Esophagus squamous epithelium (tissue), 5 donors: ENCODE measurements at regions not wholly inside any gene's neighbourhood (a gene's known extent, or its start where the extent isn't known, plus 50 kb on each side); places are given as distances from the start of the nearest gene placed in this dataset.

Source experiments
- DNase-seq: peaks from one replicate; lab custom pipeline; 2025; lab: John Stamatoyannopoulos, UW
- H3K27ac ChIP-seq, 4 donors: fragments of 200-600 bp; sonication (generic); one replicate each; pipeline ENCODE4 v1.5.1; 2016 to 2019; ENCODE audit warnings: mild to moderate bottlenecking in 1 of 4
- H3K27me3 ChIP-seq, 4 donors: fragments of 200-600 bp; sonication (generic); 1 replicate in 3 of 4; 2 replicates in 1 of 4; pipeline versions ENCODE4 v1.5.1 to v1.6.0; 2017 to 2021; ENCODE audit warnings: antibody characterized with exemption in 1 of 4
- H3K36me3 ChIP-seq, 3 donors: fragments of 200-600 bp; sonication (generic); one replicate each; pipeline ENCODE4 v1.5.1; 2016 to 2019
- H3K4me1 ChIP-seq, 3 donors: fragments of 200-600 bp; sonication (generic); one replicate each; pipeline ENCODE4 v1.5.1; 2017 to 2019
- H3K4me3 ChIP-seq, 4 donors: fragments of 200-600 bp; sonication (generic); 1 replicate in 3 of 4; 2 replicates in 1 of 4; pipeline ENCODE4 v1.5.1; 2016 to 2019; ENCODE audit warnings: mild to moderate bottlenecking in 2 of 4, moderate library complexity in 1 of 4
- H3K9me3 ChIP-seq, 3 donors: fragments of 200-600 bp; sonication (generic); one replicate each; pipeline ENCODE4 v1.5.1; 2016 to 2019
- POLR2A ChIP-seq, 4 donors: fragments of 450-650 bp; IDR thresholded peaks; one replicate each; pipeline ENCODE4 v1.6.1; 2017; ENCODE audit warnings: antibody characterized with exemption in 4 of 4, mild to moderate bottlenecking in 4 of 4, moderate library complexity in 3 of 4
- WGBS, 2 donors: methylation state at CpG; one replicate each; pipeline ENCODE4 v1.1.5; 2018; 5-methylcytosine and 5-hydroxymethylcytosine counted together
- intact Hi-C: fragments of 100-400 bp; cut with DNase I; formaldehyde crosslinking; loops from one replicate; pipeline ENCODE4 v1.15.0; 2022
- TF ChIP-seq, protein P1 (sequence below), 6 experiments: fragments of 450-650 bp in 4 of 6; fragments of 200-600 bp in 2 of 6; sonication (generic) in 2 of 6; IDR thresholded peaks; one replicate each; pipeline ENCODE4 v1.5.1; 2016 to 2019; ENCODE audit warnings: antibody characterized with exemption in 6 of 6, mild to moderate bottlenecking in 4 of 6, moderate library complexity in 4 of 6
- donor health status: DM: yes; HTN: yes; CAD: no.

DNA sequence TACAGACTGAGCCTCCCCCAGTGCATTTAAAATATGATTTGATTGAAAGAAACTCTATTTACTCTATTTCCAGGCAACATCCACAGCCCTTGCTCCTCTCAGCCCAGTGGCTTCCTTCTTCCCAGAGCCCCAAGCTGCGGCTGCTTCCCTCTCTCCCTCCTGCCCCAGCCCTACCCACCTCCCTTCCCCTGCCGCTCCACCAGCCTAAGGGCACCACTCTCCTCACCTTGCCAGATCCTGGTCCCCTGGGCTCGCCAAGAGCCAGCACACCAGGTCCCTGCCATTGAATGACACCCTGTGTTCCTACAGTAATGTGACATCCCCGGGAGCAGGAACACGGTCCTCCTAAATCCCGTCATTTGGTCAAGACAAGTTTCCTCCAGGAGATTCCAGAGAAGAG lies 236.0 kb downstream of the RBFOX3 start:
- Histone ChIP-seq H3K9me3 (no peaks in the 10 kb centered on the region), H3K4me1 (peaks cover 0 to 4% (median 0%) of the 10 kb centered on the region in 3 donors), H3K27me3 (peaks cover 0 to 92% (median 0%) of the 10 kb centered on the region in 4 donors), H3K27ac (no peak overlapping the region), H3K4me3 (no peak overlapping the region), H3K36me3 (no peaks in the 10 kb centered on the region)
- intact Hi-C loops = no loop called here
- TF ChIP-seq, protein P1, sequence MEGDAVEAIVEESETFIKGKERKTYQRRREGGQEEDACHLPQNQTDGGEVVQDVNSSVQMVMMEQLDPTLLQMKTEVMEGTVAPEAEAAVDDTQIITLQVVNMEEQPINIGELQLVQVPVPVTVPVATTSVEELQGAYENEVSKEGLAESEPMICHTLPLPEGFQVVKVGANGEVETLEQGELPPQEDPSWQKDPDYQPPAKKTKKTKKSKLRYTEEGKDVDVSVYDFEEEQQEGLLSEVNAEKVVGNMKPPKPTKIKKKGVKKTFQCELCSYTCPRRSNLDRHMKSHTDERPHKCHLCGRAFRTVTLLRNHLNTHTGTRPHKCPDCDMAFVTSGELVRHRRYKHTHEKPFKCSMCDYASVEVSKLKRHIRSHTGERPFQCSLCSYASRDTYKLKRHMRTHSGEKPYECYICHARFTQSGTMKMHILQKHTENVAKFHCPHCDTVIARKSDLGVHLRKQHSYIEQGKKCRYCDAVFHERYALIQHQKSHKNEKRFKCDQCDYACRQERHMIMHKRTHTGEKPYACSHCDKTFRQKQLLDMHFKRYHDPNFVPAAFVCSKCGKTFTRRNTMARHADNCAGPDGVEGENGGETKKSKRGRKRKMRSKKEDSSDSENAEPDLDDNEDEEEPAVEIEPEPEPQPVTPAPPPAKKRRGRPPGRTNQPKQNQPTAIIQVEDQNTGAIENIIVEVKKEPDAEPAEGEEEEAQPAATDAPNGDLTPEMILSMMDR (IDR thresholded peaks at IDR 0.05) = no peak
- TF ChIP-seq POLR2A (IDR thresholded peaks at IDR 0.05) = no peak
- no peak for DNase-seq
- WGBS, 2 donors = 8 to 23% methylated on average over 1 to 6 of the region's 6 CpGs

DNA sequence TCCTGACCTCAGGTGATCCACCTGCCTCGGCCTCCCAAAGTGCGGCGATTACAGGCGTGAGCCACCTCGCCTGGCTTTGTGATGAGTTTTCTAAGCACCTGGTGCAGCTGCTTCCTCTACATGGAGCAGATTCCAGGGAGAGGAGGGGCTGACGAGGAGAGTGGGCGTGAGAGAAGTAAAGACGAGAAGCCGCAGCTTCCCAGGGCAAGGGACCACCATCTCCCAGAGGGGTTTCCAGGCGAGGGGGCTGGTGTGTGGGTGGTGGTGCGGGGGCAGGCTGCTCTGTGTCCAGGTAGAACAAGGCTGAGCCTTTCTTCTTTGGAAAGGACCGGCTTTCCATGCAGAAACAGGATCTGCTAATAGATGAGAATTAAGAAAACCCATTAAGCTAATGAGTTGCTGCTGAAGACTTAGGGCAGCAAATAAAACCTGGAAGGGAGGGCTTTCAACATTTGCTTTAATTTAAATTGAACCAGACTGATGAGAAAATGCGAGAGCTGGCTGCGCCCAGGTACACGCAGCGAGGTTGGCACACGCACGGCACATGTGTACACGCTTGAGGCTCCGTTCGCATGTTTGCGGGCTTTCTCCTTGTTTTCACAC lies 236.7 kb downstream of the RBFOX3 start:
- H3K27me3 ChIP-seq = peaks cover 0 to 92% (median 0%) of the 10 kb centered on the region in 4 donors
- peaks cover 0 to 4% (median 0%) of the 10 kb centered on the region in 3 donors for H3K4me1 ChIP-seq
- no peaks in the 10 kb centered on the region for H3K9me3 ChIP-seq
- TF ChIP-seq, protein P1 (IDR thresholded peaks at IDR 0.05) = no peak
- TF ChIP-seq POLR2A (IDR thresholded peaks at IDR 0.05) = no peak
- WGBS, 2 donors = 49 to 70% methylated on average over 12 to 19 of the region's 22 CpGs
- H3K36me3 ChIP-seq = no peaks in the 10 kb centered on the region
- no peak overlapping the region for H3K4me3 ChIP-seq
- no peak for DNase-seq
- H3K27ac ChIP-seq = no peak overlapping the region
- intact Hi-C loops = no loop called here

DNA sequence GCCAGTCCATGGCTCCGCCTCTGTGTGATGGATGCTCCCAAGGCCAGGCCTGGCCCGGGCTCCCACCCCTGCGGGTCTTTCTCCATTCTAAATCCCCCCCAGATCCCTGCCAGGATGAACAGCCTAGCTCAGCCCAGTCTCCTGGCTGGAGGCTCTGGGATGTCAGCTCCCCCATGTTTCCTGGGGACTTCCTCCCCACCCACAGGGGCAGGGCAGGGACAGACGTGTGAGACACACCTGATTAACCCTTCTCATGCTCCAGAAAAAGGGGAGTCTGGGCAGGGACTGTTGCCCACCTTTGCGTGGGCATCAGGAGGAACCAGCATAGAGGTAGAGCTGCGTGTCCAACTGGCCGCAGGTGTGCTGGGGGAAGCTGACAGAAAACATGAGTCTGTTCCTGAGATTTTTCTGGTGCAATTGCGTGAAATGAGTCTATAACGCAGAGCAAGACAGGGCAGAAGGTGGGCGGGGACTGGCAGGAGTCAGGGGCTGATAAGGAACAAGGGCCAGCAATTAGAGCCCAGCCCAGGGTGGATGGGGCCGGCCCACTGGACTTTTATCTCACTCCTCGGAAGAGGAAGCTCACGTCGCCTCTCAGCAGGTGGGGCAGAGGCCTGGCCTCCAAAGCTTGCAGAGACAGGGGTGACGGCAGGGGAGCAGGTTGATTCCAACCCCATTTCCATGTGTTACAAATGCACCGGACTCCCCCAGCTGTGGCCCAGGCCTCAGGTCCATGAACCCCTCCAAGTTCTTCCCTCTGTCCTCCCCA lies 238.2 kb downstream of the RBFOX3 start:
- peaks cover 0 to 4% (median 0%) of the 10 kb centered on the region in 3 donors for H3K4me1 ChIP-seq
- WGBS, 2 donors = 61 to 79% methylated on average over 11 to 14 of the region's 16 CpGs
- no peaks in the 10 kb centered on the region for H3K9me3 ChIP-seq
- no peaks in the 10 kb centered on the region for H3K36me3 ChIP-seq
- no peak for TF ChIP-seq POLR2A (IDR thresholded peaks at IDR 0.05)
- TF ChIP-seq, protein P1 (IDR thresholded peaks at IDR 0.05) = no peak
- peaks cover 0 to 92% (median 0%) of the 10 kb centered on the region in 4 donors for H3K27me3 ChIP-seq
- intact Hi-C loops = no loop called here
- H3K27ac ChIP-seq = no peak overlapping the region
- H3K4me3 ChIP-seq = no peak overlapping the region
- no peak for DNase-seq

DNA sequence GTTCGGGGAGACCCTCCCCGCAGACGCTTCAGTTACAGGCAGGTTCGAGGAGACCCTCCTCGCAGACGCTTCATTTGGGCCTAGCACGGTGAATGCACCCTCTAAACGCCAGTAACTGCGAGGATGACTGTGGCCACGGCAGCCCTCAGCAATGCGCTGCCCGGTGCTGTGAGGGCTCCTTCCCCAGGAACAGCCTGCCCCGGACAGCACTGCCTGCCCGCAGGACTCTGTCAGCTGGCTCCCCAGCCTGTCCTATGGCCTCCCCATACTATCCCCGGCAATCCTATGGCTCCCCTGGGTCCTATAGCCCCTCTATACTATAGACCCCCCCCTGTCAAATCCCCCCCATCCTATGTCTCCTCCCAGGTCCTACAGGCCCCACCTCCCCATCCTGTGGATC lies 238.9 kb downstream of the RBFOX3 start:
- Histone ChIP-seq H3K27ac (no peak overlapping the region), H3K36me3 (no peaks in the 10 kb centered on the region), H3K9me3 (no peaks in the 10 kb centered on the region), H3K4me3 (no peak overlapping the region), H3K4me1 (peaks cover 0 to 4% (median 0%) of the 10 kb centered on the region in 3 donors), H3K27me3 (peaks cover 0 to 90% (median 0%) of the 10 kb centered on the region in 4 donors)
- intact Hi-C loops = no loop called here
- no peak for DNase-seq
- whole genome bisulfite sequencing, 2 donors = 49 to 78% methylated on average over 4 to 15 of the region's 15 CpGs
- TF ChIP-seq, protein P1 (IDR thresholded peaks at IDR 0.05) = no peak
- TF ChIP-seq POLR2A (IDR thresholded peaks at IDR 0.05) = no peak

DNA sequence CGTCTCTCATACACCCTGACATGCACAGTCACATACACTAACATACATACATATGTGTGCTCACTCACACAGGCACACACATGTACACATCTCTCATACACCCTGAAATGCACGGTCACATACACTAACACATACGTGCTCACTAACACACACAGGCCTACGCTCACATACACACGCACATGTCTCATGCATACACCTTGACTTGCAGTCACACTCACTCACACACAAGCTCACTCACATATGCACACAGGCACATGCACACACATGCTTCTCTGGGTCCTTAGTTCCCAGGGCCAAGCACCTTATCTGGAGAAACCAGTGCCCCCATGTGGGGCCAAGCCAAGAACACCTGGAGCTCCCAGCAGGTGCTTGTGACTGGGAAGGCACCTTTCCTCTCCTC lies 240.3 kb downstream of the RBFOX3 start:
- Histone ChIP-seq H3K27ac (no peak overlapping the region), H3K4me3 (no peak overlapping the region), H3K4me1 (no peaks in the 10 kb centered on the region), H3K27me3 (peaks cover 0 to 90% (median 0%) of the 10 kb centered on the region in 4 donors), H3K9me3 (no peaks in the 10 kb centered on the region), H3K36me3 (no peaks in the 10 kb centered on the region)
- 58 to 69% methylated on average over 5 of the region's 5 CpGs for WGBS, 2 donors
- TF ChIP-seq, protein P1 (IDR thresholded peaks at IDR 0.05) = no peak
- no peak for TF ChIP-seq POLR2A (IDR thresholded peaks at IDR 0.05)
- intact Hi-C loops = no loop called here
- DNase-seq = no peak
